ENCODE measurements at regions not wholly inside any gene's neighbourhood (a gene's known extent, or its start where the extent isn't known, plus 50 kb on each side); places are given as distances from the start of the nearest gene placed in this dataset.
"Not testable (repeated sequence)": the region's sequence is repeated elsewhere in the genome, so short reads cannot be mapped to it uniquely, and the experiment has no call there.

GRCh38 chr3:7978087-7978422 is 523.6 kb upstream of the LMCD1 start:
- Mint-ChIP-seq H3K9me3 (no peaks in the 10 kb centered on the region), H3K27me3 (no peaks in the 10 kb centered on the region), H3K27ac (no peak overlapping the region), H3K4me3 (no peak overlapping the region), H3K36me3 (no peaks in the 10 kb centered on the region), H3K4me1 (ENCODE audit: low read depth in 2 of 2) (no peaks in the 10 kb centered on the region)
- no peak for ATAC-seq
- no peak for DNase-seq (ENCODE audit: low spot score)

GRCh38 chr3:7982126-7982525 is 519.5 kb upstream of the LMCD1 start:
- Mint-ChIP-seq H3K4me3 (no peak overlapping the region), H3K27ac (no peak overlapping the region), H3K4me1 (ENCODE audit: low read depth in 2 of 2) (no peaks in the 10 kb centered on the region), H3K9me3 (peaks cover 6% of the 10 kb centered on the region), H3K36me3 (no peaks in the 10 kb centered on the region), H3K27me3 (no peaks in the 10 kb centered on the region)
- DNase-seq (ENCODE audit: low spot score) (no peak), ATAC-seq (no peak)

GRCh38 chr3:7999384-7999783 is 502.2 kb upstream of the LMCD1 start:
- DNase-seq (ENCODE audit: low spot score) (no peak), ATAC-seq (no peak)
- no peak overlapping the region for H3K27ac Mint-ChIP-seq
- peaks cover 0 to 7% of the 10 kb centered on the region in 2 donors for H3K27me3 Mint-ChIP-seq
- no peaks in the 10 kb centered on the region for H3K36me3 Mint-ChIP-seq
- no peaks in the 10 kb centered on the region for H3K4me1 Mint-ChIP-seq (ENCODE audit: low read depth in 2 of 2)
- no peak overlapping the region for H3K4me3 Mint-ChIP-seq
- H3K9me3 Mint-ChIP-seq = peaks cover 3% of the 10 kb centered on the region

- no peak for ATAC-seq
- no peak overlapping the region for H3K27ac Mint-ChIP-seq
- no peaks in the 10 kb centered on the region for H3K4me1 Mint-ChIP-seq (ENCODE audit: low read depth in 2 of 2)
- H3K9me3 Mint-ChIP-seq = no peaks in the 10 kb centered on the region
- no peaks in the 10 kb centered on the region for H3K36me3 Mint-ChIP-seq
- no peak overlapping the region for H3K4me3 Mint-ChIP-seq
- H3K27me3 Mint-ChIP-seq = peaks cover 0 to 7% of the 10 kb centered on the region in 2 donors
- no peak for DNase-seq (ENCODE audit: low spot score)
These were observed 500.3 kb upstream of the LMCD1 start for GRCh38 chr3:8001307-8001706.

- no peaks in the 10 kb centered on the region for H3K36me3 Mint-ChIP-seq
- no peak overlapping the region for H3K4me3 Mint-ChIP-seq
- H3K9me3 Mint-ChIP-seq = no peaks in the 10 kb centered on the region
- H3K27me3 Mint-ChIP-seq = peaks cover 0 to 7% of the 10 kb centered on the region in 2 donors
- no peak for DNase-seq (ENCODE audit: low spot score)
- H3K27ac Mint-ChIP-seq = no peak overlapping the region
- no peak for ATAC-seq
- no peaks in the 10 kb centered on the region for H3K4me1 Mint-ChIP-seq (ENCODE audit: low read depth in 2 of 2)
These were observed 499.9 kb upstream of the LMCD1 start for GRCh38 chr3:8001712-8002111.

DNA sequence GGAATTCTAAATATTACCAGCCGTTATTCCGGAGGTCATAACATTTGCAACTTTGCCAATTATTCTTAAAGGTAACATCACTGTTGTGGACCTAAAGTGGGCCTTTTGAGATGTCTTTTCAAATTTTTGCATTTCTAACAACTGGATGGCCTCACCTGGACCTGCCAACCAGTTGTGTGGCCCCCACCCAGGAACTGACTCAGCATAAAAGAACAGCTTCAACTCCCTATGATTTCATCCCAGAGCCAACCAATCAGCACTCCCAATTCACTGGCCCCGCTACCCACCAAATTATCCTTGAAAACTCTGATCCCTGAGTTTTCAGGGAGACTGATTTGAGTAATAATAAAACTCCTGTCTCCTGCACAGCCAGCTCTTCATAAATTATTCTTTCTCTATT is 489.7 kb upstream of the LMCD1 start:
- Mint-ChIP-seq H3K36me3 (no peaks in the 10 kb centered on the region), H3K9me3 (peaks cover 4% of the 10 kb centered on the region), H3K4me1 (ENCODE audit: low read depth in 2 of 2) (no peaks in the 10 kb centered on the region), H3K4me3 (no peak overlapping the region), H3K27ac (no peak overlapping the region), H3K27me3 (no peaks in the 10 kb centered on the region)
- ATAC-seq = no peak
- DNase-seq (ENCODE audit: low spot score) = no peak

DNA sequence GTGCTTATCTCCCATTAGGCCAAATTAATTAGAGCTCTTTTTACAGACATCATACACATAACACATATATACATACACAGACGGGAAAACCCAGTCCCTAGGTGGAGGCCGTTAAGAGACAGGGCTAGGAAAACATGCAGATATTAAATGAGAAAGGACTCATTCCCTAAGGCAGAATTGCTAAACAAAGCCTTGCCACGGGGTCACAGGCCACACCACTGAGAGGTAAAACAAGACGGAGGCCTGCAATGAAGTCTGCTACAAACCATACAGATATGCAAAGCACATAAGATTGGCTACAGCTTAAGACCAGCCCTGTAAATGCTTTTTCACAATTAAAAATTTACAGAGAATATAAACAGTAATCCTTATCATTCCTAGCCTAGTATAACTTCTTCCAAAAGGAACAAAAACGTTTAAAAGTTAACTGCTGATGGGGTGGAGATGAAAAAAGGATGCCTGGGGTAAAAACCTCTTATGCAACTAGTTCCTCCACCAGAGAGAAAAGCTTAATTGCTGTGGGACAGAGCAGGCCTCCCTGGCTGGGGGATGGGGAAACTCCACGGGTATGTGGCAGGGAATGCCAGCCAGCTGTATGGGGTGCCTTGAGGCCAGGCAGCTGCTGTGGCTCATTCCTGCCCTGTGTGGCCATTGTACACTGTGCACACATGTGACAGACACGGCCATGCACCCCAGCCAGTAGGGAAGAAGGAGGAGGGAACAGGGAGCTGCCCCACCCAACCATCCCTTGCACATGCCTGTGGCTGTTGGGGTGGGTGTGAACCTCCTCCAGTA is 481.4 kb upstream of the LMCD1 start:
- H3K36me3 Mint-ChIP-seq = no peaks in the 10 kb centered on the region
- no peak overlapping the region for H3K27ac Mint-ChIP-seq
- H3K4me3 Mint-ChIP-seq = no peak overlapping the region
- no peak for DNase-seq (ENCODE audit: low spot score)
- no peak for ATAC-seq
- no peaks in the 10 kb centered on the region for H3K9me3 Mint-ChIP-seq
- no peaks in the 10 kb centered on the region for H3K27me3 Mint-ChIP-seq
- H3K4me1 Mint-ChIP-seq (ENCODE audit: low read depth in 2 of 2) = no peaks in the 10 kb centered on the region

GRCh38 chr3:8027954-8028353 is 473.7 kb upstream of the LMCD1 start:
- Mint-ChIP-seq H3K27ac (no peak overlapping the region), H3K4me3 (no peak overlapping the region), H3K36me3 (no peaks in the 10 kb centered on the region), H3K9me3 (no peaks in the 10 kb centered on the region), H3K27me3 (no peaks in the 10 kb centered on the region), H3K4me1 (ENCODE audit: low read depth in 2 of 2) (no peaks in the 10 kb centered on the region)
- ATAC-seq = no peak
- DNase-seq (ENCODE audit: low spot score) = no peak

DNA sequence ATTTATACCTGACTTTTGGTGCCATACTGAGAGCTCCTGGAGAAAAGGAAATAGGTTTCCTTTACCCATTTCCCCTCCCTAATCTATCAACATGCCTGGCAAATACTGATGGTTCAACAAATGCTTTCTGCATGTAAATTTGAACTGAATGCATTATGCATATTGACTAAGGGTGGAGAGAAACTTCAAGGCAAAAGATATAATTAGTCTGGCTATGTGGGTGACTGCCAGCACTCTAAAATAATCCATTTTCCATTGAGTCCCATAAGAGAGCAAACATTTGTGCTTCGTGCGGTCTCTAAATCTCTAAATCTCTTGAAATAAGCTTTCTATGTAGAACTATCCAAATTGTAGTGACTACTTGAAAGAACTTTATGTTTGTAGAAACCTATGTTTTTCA is 451.3 kb upstream of the LMCD1 start:
- DNase-seq (ENCODE audit: low spot score) (no peak), ATAC-seq (no peak)
- no peak overlapping the region for H3K4me3 Mint-ChIP-seq
- H3K27me3 Mint-ChIP-seq = no peaks in the 10 kb centered on the region
- H3K9me3 Mint-ChIP-seq = peaks cover 10% of the 10 kb centered on the region
- H3K27ac Mint-ChIP-seq = no peak overlapping the region
- H3K4me1 Mint-ChIP-seq (ENCODE audit: low read depth in 2 of 2) = no peaks in the 10 kb centered on the region
- H3K36me3 Mint-ChIP-seq = no peaks in the 10 kb centered on the region

GRCh38 chr3:8052659-8053058 is 449.0 kb upstream of the LMCD1 start:
- Mint-ChIP-seq H3K4me1 (ENCODE audit: low read depth in 2 of 2) (no peaks in the 10 kb centered on the region), H3K27me3 (no peaks in the 10 kb centered on the region), H3K4me3 (no peak overlapping the region), H3K36me3 (no peaks in the 10 kb centered on the region), H3K9me3 (peaks cover 10% of the 10 kb centered on the region), H3K27ac (no peak overlapping the region)
- no peak for DNase-seq (ENCODE audit: low spot score)
- ATAC-seq = no peak

GRCh38 chr3:8068135-8068534 is 433.5 kb upstream of the LMCD1 start:
- not testable (repeated sequence) for H3K4me1 Mint-ChIP-seq (ENCODE audit: low read depth in 2 of 2); H3K27me3 Mint-ChIP-seq; H3K27ac Mint-ChIP-seq; H3K4me3 Mint-ChIP-seq; DNase-seq (ENCODE audit: low spot score); ATAC-seq; H3K9me3 Mint-ChIP-seq; H3K36me3 Mint-ChIP-seq

GRCh38 chr3:8069471-8069870 is 432.2 kb upstream of the LMCD1 start:
- ATAC-seq (no peak), DNase-seq (ENCODE audit: low spot score) (no peak)
- no peaks in the 10 kb centered on the region for H3K4me1 Mint-ChIP-seq (ENCODE audit: low read depth in 2 of 2)
- H3K36me3 Mint-ChIP-seq = no peaks in the 10 kb centered on the region
- no peak overlapping the region for H3K27ac Mint-ChIP-seq
- peaks cover 3% of the 10 kb centered on the region for H3K9me3 Mint-ChIP-seq
- H3K4me3 Mint-ChIP-seq = no peak overlapping the region
- no peaks in the 10 kb centered on the region for H3K27me3 Mint-ChIP-seq

- Mint-ChIP-seq H3K27ac (no peak overlapping the region), H3K27me3 (no peaks in the 10 kb centered on the region), H3K4me3 (no peak overlapping the region), H3K9me3 (peaks cover 3% of the 10 kb centered on the region), H3K4me1 (ENCODE audit: low read depth in 2 of 2) (no peaks in the 10 kb centered on the region), H3K36me3 (no peaks in the 10 kb centered on the region)
- ATAC-seq = no peak
- DNase-seq (ENCODE audit: low spot score) = no peak
These were observed 431.6 kb upstream of the LMCD1 start for GRCh38 chr3:8070011-8070410.

DNA sequence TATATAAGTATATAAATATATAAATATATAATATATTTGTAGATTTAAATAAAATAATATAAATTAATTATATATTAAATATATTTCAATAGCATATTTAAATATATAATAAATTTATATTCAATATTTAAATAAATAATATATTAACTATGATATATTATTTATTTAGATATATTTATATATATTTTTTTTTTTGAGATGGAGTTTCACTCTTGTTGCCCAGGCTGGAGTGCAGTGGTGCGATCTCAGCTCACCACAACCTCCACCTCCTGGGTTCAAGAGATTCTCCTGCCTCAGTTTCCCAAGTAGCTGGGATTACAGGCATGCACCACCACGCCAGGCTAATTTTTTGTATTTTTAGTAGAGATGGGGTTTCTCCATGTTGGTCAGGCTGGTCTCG is 426.9 kb upstream of the LMCD1 start:
- not testable (repeated sequence) for H3K27ac Mint-ChIP-seq; H3K36me3 Mint-ChIP-seq; H3K4me3 Mint-ChIP-seq; H3K9me3 Mint-ChIP-seq; ATAC-seq; H3K4me1 Mint-ChIP-seq (ENCODE audit: low read depth in 2 of 2); H3K27me3 Mint-ChIP-seq; DNase-seq (ENCODE audit: low spot score)

GRCh38 chr3:8077126-8077525 is 424.5 kb upstream of the LMCD1 start:
- ATAC-seq (no peak), DNase-seq (ENCODE audit: low spot score) (no peak)
- H3K9me3 Mint-ChIP-seq = peaks cover 2% of the 10 kb centered on the region
- no peak overlapping the region for H3K4me3 Mint-ChIP-seq
- H3K4me1 Mint-ChIP-seq (ENCODE audit: low read depth in 2 of 2) = no peaks in the 10 kb centered on the region
- peaks cover 2 to 5% of the 10 kb centered on the region in 2 donors for H3K27me3 Mint-ChIP-seq
- H3K36me3 Mint-ChIP-seq = no peaks in the 10 kb centered on the region
- no peak overlapping the region for H3K27ac Mint-ChIP-seq

Data from natural killer cell treated with Interleukin-12 subunit alpha and Interleukin-12 subunit beta and Interleukin-15 and Interleukin-18, amount 100 ng/mL, for 72 hours (primary cell).